SK-N-SH (cell line): ENCODE measurements at regions not wholly inside any gene's neighbourhood (a gene's known extent, or its start where the extent isn't known, plus 50 kb on each side); places are given as distances from the start of the nearest gene placed in this dataset.

Experiments
- EP300 ChIP-seq, 2 experiments: IDR thresholded peaks; 2 replicates each; pipeline versions ENCODE4 v1.4.0 to v1.6.1; 2012; ENCODE audit warnings: borderline replicate concordance in 1 of 2, low read depth in 1 of 2, low read length in 1 of 2
- JUND ChIP-seq: IDR thresholded peaks from 2 replicates; pipeline ENCODE4 v1.4.0; 2012
- POLR2AphosphoS5 ChIP-seq: IDR thresholded peaks from 2 replicates; pipeline ENCODE4 v1.6.1; 2012; ENCODE audit warnings: low read depth, low read length
- SIN3A ChIP-seq: IDR thresholded peaks from 2 replicates; pipeline ENCODE4 v1.6.1; 2012; ENCODE audit warnings: low read depth, mild to moderate bottlenecking, low read length, moderate library complexity, borderline replicate concordance
- YY1 ChIP-seq: IDR thresholded peaks from 2 replicates; pipeline ENCODE4 v1.4.0; 2012; ENCODE audit warnings: low read depth, mild to moderate bottlenecking
- TF ChIP-seq, protein P1 (sequence below): fragments of 200-600 bp; sonication (generic); IDR thresholded peaks from 2 replicates; pipeline ENCODE4 v1.6.1; 2017; ENCODE audit warnings: antibody characterized with exemption, mild to moderate bottlenecking, moderate library complexity

DNA sequence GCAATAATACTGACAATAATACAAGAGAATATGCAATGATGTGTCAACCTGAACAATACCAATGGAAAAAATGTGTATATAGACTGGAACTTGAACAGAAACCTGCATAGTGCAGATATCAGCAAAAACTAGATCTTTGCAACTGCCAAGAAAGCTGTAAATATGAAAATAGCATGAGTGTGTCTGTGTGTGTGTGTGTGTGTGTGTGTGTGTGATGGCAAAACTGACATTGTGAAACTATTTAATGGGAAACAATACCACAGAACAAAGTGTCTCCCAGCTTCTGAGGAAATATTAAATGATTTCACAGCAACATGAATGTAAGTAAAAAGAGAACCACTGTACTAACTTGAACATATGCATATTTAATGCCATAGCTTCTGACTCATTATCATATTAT is 558.2 kb upstream of the LINC00305 start:
- TF ChIP-seq YY1, result no peak
- TF ChIP-seq EP300 (IDR thresholded peaks at IDR 0.05; ENCODE audit: borderline replicate concordance in 1 of 2, low read depth in 1 of 2, low read length in 1 of 2), result no peak
- TF ChIP-seq, protein P1, sequence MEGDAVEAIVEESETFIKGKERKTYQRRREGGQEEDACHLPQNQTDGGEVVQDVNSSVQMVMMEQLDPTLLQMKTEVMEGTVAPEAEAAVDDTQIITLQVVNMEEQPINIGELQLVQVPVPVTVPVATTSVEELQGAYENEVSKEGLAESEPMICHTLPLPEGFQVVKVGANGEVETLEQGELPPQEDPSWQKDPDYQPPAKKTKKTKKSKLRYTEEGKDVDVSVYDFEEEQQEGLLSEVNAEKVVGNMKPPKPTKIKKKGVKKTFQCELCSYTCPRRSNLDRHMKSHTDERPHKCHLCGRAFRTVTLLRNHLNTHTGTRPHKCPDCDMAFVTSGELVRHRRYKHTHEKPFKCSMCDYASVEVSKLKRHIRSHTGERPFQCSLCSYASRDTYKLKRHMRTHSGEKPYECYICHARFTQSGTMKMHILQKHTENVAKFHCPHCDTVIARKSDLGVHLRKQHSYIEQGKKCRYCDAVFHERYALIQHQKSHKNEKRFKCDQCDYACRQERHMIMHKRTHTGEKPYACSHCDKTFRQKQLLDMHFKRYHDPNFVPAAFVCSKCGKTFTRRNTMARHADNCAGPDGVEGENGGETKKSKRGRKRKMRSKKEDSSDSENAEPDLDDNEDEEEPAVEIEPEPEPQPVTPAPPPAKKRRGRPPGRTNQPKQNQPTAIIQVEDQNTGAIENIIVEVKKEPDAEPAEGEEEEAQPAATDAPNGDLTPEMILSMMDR, result no peak
- no peak for TF ChIP-seq POLR2AphosphoS5
- no peak for TF ChIP-seq JUND
- TF ChIP-seq SIN3A, result no peak
